Skin epidermis (tissue), 12 donors: ENCODE measurements at regions not wholly inside any gene's neighbourhood (a gene's known extent, or its start where the extent isn't known, plus 50 kb on each side); places are given as distances from the start of the nearest gene placed in this dataset.

Experiments
- H3K27ac ChIP-seq, 21 experiments: fragments of 200-600 bp; sonication (generic) in 11 of 21; one replicate each; pipeline ENCODE4 v1.5.0; 2020; ENCODE audit warnings: mild to moderate bottlenecking in 3 of 21, inconsistent platforms in 2 of 21, moderate library complexity in 2 of 21
- H3K4me3 ChIP-seq, 7 experiments: fragments of 200-600 bp; sonication (generic) in 2 of 7; one replicate each; pipeline ENCODE4 v1.5.0; 2020; ENCODE audit warnings: inconsistent platforms in 2 of 7, mild to moderate bottlenecking in 2 of 7, moderate library complexity in 1 of 7

DNA sequence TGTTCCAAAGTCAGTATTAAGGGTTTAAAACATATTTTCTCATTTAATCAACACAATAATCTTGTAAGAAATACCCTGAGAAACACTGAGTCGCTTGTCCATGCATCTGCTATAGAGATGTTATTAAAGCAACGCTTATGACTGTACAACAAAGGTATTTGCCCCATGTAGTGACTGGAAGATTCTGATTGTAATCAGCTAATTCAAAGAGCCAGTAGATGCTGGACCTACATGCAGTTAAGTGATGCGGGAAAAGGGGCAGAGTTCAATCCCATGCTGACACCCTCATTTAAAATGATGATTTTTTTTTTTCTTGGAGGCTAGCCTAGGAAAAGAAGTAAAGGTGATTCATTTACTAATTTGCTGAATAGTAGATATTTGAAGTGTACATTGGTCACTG is 149.3 kb upstream of the MTAP start:
- H3K4me3 ChIP-seq = no peak overlapping the region

DNA sequence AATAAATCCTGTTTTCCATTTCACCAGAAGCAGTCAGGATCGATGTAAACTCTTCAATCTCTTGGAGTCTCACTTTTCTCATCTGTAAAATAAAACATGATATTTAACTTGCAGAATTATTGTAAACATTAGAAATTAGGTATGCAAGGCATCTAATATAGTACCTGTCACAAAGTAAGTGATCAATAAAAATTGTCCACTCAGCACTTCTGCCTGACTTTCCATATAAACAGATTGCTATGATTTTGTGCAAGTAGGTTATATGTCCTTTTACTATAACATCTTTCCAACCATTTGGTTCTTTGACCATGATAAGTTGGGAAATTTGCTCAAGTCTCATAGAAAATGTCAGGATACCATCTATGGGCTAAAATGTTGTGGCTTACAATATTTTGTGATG is 148.8 kb upstream of the MTAP start:
- Histone ChIP-seq H3K4me3 (no peak overlapping the region), H3K27ac (no peak overlapping the region)

More for the DNA sequence above, 149.3 kb upstream of the MTAP start:
- no peak overlapping the region for H3K27ac ChIP-seq

DNA sequence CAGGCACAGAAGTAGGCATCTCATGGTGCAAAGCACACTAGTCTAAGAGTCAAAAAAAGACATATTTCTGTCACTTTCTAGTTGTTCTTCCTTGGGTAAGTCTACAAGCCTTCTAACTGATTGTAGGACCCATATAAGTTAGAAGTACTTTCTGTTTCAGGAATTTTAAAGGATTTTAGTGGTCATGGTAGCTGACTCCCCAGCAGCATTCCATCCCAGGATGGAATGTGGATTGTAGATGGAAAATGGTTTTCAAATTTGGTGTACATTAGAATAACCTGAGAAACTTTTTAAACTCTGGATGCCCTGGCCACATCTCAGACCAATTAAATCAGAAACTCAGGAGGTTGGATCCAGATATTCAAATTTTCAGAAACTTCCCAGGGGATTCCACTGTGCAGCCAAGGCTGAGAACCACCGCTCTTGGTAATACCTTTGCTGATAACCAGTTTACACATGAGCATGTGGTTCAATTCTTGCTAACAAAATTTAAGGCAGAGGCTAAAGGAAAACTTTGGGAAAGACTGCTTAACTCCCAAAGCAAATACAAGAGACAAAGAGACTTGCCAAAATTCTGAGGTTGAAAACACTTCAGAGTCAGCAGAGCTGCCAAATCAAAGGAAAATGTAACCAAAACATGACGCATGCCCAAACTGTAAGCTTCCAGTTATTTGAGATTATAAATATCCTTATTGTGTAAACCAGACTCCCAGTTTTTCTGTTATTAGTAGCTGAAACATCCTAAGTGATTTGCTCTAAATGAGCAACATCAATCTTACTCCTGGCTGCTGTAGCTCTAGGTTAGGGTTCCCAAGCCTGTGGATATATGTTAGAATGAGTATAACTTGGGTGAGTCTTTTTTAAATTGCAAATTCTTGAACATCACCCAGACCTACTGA is 145.4 kb upstream of the MTAP start:
- Histone ChIP-seq H3K4me3 (no peak overlapping the region), H3K27ac (peak overlapping the region in 4 of 21 experiments; percentile 3 to 32 (median 28))

DNA sequence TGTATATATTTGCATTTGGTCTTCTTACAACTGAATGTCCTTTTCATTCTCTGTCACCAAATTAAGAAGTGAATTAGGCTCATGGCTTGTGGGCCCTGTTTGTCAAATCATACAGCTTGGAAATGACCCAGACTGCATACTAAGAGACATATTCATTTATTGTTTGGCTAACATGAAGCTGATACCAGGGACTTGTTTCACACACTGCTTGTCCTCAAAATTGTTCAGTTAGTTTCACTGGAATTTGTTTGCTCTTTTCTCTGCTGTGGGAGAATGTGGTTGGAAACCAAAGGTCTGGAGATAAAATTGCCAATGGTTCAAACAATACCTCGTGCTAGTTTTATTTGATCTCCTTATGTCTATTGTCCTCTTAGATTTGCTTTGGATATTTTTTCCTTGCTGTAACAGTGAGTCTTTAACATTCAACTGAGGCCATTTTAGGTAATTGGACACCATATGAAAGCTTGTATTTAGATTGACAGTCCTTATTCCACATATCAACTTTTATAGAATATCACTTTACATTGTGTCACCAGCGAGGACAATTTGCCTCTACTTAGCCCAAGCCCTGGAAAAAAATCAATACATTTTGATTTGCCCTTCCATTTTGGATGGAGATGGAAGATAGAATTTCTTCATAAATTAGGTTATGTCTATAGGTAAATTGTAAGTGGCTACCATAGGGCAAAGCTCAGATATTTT is 144.3 kb upstream of the MTAP start:
- Histone ChIP-seq H3K27ac (peak overlapping the region in 2 of 21 experiments; percentile 26 to 31), H3K4me3 (no peak overlapping the region)

DNA sequence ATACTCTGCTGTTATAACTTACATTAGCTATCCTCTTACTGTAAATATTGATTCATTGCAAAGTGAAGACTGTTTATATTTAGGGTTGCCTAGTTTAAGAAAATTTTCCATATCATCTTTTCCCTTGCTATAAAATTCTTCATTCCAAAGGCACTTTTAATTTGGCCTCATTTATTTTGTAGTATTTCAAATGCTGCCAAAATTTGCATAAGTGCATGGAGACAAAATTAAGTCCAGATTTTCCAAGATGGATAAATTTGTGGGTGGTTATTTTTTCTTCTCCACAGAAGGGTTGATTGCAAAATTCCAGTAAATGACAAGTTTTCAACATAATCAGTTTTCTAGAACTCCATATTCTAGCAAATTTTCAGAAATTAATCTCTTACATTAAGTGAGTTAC is 141.5 kb upstream of the MTAP start:
- no peak overlapping the region for H3K27ac ChIP-seq

DNA sequence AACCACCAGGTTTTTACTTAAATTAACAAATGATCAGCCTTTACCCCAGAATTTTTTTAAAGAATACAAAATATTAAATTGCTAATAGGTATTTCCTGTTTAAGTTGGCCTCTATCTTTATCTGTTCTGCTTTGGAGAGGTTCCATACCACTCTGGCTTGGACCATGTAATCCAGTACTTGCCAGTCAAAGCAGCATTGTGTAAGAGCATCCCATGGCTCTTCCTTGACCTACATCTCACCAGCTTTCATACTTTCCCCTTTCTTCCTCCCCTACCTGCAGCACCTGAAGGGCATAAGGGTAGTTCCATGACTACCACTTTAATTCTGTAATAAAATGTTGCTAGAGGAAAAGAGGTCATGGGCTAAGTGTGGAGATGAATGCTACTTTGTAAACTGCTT is 140.8 kb upstream of the MTAP start:
- H3K4me3 ChIP-seq = no peak overlapping the region
- H3K27ac ChIP-seq = no peak overlapping the region

More for the DNA sequence above, 141.5 kb upstream of the MTAP start:
- no peak overlapping the region for H3K4me3 ChIP-seq

DNA sequence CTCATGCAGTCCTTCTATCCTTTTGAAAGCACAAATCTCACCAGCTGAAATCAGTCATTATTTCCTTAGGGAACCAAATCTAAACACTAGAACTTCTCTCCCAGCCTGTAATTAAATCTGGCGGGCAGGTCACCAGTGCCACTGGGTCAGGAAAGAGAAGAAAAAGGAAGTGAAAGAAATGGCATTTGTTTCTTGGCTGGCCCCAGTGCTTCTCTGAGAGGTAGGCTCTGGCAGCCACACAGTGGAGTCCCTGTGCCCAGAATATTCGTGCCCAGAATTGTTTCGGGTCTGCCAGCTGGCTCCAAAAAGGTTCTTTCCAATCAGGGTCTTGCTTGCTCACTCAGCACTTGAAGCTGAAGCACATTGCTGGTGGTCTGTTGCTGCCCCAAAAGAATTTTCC is 133.9 kb upstream of the MTAP start:
- no peak overlapping the region for H3K27ac ChIP-seq
- no peak overlapping the region for H3K4me3 ChIP-seq

DNA sequence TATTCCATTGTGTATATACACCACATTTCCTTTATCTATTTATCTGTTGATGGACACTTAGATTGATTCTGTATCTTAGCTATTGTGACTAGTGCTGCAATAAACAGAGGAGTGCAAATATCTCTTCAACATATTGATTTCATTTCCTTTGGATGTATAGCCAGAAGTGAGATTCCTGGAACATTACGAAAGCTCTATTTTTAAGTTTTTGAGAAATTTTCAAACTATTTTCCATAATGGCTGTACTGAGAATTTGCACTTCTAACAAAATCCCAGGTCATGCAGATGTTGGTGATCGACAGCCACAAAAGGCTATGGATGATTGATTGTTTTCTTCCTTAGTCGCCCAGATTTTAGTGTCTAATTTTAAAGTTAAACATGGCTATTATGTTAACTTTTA is 132.7 kb upstream of the MTAP start:
- H3K4me3 ChIP-seq = no peak overlapping the region
- no peak overlapping the region for H3K27ac ChIP-seq

DNA sequence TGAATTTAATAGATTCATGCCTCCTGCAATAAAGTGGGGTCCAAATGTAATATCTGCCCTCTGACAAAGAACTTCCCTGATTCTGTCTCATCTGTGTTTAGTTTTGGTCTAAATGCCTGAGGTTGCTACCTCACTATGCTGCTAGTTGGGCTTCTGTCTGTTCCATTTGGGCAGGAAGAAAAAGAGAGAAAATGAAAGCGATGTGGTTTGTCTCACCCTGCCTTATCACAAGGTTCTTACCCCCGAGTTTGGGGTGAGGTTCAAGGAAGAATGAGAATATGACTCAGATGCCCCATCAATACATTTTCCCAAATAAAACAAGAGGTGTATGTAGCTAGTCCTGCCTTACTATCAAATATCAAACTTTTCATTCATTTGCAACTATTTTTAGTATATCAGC is 132.1 kb upstream of the MTAP start:
- Histone ChIP-seq H3K4me3 (no peak overlapping the region), H3K27ac (no peak overlapping the region)

DNA sequence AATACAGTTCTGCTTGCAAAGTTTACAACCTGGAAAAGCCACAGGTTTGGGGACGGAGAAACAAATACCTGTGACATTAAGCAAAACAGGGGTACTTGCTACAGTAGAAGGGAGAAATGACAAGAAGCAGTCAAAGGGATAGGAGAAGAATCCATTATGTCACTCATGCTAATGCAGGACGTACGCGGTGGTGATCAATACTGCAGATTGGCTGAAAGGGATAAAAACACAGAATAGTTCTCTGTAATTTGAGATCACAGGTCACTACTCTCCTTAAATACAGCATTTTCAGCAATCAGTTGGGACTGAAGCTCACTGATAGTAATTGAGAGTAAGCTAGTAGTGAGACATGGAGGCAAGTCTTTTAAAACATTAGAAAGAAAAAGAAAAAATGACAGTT is 130.3 kb upstream of the MTAP start:
- no peak overlapping the region for H3K27ac ChIP-seq
- no peak overlapping the region for H3K4me3 ChIP-seq

DNA sequence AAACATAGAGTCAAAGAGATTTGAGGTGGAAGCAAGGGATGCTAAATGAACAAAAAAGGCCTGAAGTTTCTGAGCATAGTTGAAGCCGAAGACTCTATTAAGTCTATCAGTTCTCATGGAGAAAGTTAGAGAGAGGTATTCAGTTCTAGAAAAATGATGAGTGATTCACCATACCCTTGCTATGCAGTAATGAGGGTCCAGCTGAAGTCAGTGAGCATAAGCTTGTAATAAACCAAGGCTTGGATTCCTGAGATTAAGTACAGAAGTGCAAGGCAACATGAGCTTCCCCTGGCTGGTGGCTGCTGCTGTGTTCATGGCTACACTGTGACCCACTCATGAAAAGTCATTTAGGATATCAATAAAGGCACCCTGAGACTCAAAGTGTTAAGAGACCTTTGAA is 129.7 kb upstream of the MTAP start:
- no peak overlapping the region for H3K27ac ChIP-seq
- H3K4me3 ChIP-seq = no peak overlapping the region

DNA sequence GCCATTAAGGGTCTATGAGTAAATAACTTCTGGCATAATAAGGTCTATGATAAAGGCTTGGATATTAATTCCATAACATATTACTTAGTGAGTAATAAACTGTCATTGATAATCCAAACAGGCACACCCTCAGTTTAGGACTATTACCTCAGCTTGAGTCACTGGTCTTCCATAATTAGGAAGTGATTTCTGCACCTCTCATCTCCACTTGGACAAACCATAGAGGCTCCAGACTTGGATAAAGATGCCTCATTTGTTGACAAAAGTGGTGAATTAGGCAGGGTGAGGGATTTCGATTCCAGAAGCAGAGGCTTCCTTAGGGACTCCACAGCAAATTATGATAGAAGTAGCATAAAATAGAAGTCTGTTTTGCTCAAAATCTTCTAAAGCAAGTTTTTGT is 127.5 kb upstream of the MTAP start:
- H3K4me3 ChIP-seq = no peak overlapping the region
- no peak overlapping the region for H3K27ac ChIP-seq

DNA sequence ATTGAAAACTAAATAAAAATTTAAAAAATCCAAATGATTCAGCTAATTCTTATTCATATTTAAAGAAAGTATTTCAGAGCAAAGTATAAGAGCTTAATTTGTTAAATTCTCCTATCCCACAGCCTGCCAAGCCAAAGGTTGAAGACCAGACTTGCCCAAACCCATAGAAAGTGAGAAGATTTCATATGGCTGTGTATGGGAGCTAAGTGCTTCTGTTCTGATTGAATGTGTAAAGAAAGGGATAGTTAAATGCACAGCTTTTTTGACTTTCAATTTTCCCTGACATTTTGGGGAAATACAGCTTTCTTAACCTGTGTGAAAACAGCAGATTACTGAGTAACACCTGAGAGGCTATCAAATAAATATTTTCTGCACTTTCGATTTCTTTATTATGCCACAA is 125.0 kb upstream of the MTAP start:
- peak overlapping the region in 4 of 21 experiments; percentile 15 to 53 (median 26) for H3K27ac ChIP-seq
- no peak overlapping the region for H3K4me3 ChIP-seq

DNA sequence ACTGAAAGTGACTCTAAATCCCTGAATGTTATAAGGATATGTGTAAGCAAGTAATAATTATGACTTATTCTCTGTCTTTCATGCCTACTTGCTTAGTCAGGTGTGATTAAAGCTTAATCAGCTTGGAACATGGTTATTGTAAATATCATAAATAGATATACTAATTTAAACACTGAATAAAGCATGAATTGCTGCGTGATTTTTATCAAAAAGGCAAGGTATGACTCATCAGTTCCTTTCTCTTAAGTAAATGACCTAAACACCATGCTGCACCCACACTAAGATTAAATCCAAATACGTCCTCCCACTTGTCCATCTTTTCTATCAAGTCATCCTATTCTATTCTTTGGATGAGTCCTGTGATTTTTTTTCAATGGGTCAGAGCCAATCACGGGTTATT is 124.6 kb upstream of the MTAP start:
- Histone ChIP-seq H3K27ac (peak overlapping the region in 4 of 21 experiments; percentile 15 to 53 (median 26)), H3K4me3 (no peak overlapping the region)

DNA sequence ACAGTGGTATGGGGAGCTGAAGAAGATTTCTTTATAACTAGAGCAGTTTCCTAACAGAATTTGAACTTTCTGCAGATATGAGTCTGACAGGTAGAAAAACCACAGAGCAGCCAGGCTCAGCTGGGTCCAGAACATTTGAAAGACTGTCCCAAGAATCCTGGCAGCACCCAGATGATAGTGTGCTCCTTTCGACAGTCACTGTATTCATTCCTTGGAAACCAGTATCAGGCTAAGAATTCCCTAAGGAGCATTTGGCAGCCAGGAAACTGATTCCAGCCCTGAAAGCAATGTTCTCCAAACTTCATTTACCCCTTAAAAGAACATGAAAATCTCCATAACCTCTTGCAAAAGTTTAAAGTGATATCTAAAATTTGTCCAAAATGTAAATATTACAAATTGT is 123.0 kb upstream of the MTAP start:
- Histone ChIP-seq H3K4me3 (no peak overlapping the region), H3K27ac (no peak overlapping the region)

DNA sequence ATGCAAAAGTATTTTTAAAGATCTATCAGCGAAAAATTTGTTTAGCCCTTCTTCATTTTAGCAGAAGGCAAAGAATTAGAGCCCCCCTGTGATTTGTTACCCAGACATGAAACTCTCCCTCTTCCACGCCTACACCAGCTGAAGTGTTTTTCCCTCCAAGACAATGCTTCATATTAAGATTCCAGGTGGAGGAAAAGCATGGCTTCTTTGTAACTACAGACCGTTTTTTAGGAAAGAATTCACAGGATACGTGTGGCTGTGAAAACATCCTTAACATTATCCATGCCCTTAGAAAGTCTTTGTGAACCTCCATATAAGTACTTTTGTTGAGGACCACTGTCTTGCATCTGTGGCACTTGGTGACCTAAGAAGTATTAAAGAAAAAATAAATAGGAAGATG is 121.8 kb upstream of the MTAP start:
- Histone ChIP-seq H3K4me3 (no peak overlapping the region), H3K27ac (peak overlapping the region in 2 of 21 experiments; percentile 6 to 21)

DNA sequence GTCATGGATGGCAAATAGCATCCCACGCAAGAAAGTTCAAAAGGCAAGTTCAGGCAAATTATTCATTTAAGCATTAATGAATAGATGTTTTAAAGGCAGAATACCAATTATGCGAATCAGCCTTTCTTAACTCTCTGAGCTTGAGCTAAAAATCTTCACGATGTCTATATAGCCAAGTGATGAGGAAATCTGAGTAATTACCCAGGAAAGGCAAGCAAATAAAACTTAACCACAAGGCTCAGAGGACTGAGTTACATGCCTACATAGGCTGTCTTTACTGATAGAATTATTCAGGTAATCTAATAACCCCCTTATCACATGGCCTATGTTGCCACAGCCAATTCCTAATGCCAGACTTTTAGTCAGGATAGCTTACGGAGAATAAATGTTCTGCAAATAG is 120.8 kb upstream of the MTAP start:
- H3K4me3 ChIP-seq = no peak overlapping the region
- peak overlapping the region in 8 of 21 experiments; percentile 4 to 52 (median 31) for H3K27ac ChIP-seq

DNA sequence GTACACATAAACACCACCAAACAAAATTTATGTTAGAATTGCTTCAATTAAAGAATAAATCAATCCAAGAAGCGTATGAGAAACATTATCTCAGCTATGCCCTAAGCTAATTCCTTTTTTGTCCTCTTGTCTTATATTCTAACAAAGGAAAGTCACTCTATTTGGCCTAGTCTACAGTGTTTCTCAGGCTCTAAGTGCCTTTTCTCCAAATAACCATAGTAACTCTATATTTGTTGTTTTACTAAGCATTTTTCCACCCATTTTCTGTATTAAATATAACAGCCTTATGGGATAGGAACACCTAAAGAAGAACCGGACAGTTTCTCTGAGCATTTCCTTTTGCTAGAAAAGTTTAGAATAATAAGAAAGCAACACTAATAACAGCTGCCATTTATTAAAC is 120.1 kb upstream of the MTAP start:
- Histone ChIP-seq H3K4me3 (no peak overlapping the region), H3K27ac (peak overlapping the region in 8 of 21 experiments; percentile 18 to 52 (median 40))

DNA sequence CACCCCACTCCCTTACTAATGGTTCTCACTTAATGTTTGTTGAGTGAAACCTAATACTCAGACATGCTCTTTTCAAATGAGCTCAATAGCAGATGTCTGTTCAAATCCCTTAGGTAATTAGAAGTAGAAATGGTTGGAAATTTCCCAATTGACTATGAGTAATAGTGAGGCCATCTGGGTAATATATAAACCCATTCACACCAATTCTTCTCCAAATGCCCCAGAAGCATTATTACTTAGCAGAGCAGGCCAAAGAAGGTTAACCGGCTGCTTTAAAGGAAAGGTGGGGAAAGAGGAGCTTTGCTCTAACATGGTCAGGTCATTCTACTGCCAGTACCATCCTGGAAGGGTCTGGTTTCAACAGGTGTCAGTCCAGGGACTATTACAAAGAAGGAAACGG is 119.5 kb upstream of the MTAP start:
- no peak overlapping the region for H3K4me3 ChIP-seq
- H3K27ac ChIP-seq = peak overlapping the region in 4 of 21 experiments; percentile 21 to 52 (median 36)

DNA sequence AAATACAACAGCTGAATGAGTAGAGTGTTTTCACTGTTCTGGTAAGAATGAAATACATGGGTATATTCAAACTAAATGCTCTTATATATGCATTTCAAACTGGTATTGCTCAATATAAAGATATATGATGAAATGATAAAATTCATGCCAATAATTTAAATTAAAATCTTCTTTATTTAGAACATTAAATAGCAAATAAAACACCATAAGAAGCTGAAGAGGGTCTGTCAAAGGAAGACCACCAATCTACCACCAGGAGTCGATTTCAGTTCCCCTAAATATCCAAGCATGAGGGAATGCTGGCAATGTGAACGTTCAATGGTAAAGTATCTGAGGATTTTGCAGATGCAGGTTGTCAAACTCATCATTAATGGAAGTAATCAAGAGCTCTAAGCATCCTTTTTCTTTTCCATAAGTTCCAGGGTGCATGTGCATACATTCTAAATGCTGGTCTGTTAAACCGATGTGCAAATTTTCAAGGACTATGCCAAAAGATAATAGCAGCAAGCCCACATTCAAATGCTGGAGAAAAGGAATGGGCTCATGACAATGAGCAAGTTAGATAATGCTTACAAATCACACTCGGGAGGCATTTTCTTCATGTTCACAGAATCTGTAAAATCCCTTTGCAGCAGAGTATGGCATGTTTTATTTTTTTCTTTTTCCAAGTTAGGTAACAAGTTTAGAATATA is 118.8 kb upstream of the MTAP start:
- Histone ChIP-seq H3K4me3 (no peak overlapping the region), H3K27ac (peak overlapping the region in 5 of 21 experiments; percentile 2 to 62 (median 47))
